ENCODE measurements at regions not wholly inside any gene's neighbourhood (a gene's known extent, or its start where the extent isn't known, plus 50 kb on each side); places are given as distances from the start of the nearest gene placed in this dataset.

- in situ Hi-C loops (cut with HindIII; ENCODE audit: low pct_ligation_motif_present, low pct_unique_long_range_greater_than_20kb, low sequenced_read_pairs): no loop called here
- no peak for DNase-seq
These were observed 2127.3 kb upstream of the WWC1 start for GRCh38 chr5:166163996-166164610.

- DNase-seq: peak; percentile 1
- in situ Hi-C loops (cut with HindIII; ENCODE audit: low pct_ligation_motif_present, low pct_unique_long_range_greater_than_20kb, low sequenced_read_pairs): no loop called here
These were observed 2125.8 kb upstream of the WWC1 start for GRCh38 chr5:166165596-166165995.

DNA sequence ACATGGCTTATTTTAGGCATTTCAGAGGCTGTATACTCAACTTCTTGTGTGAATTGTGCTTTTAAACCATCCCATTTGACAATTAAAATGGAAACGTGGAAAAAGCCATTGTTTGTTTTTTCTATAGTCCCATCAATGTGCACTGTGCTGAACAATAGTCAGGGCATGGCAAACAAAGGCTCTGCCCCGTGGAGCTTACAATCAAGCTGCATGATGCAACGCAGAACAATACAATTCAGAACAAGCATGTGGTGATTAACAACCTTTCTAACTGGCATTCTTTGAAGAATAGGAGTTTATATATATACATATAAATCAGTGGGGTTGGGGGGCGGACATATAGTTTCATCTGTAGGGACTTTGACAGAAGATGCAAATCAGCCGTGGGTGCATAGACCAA, 2125.4 kb upstream of the WWC1 start:
- no peak for DNase-seq
- in situ Hi-C loops (cut with HindIII; ENCODE audit: low pct_ligation_motif_present, low pct_unique_long_range_greater_than_20kb, low sequenced_read_pairs): no loop called here

DNA sequence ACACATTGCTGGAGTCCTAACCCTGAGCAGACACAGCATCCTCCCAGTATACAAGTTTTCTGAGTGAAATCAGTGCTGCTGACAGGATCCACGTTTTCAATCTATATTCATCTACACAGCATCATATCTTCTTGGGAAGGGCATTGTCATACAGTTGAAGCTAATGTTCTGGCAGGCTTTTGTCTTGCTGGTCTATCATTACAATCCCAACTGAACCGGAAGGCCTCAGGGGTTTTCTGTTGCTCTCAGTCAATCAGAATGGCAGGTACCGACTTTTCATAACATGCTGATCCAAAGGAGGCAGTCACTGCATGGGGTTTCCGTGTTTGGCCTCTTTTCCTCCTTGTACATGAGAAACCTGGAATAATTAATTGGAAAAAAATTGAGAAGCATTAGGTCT, 2118.8 kb upstream of the WWC1 start:
- in situ Hi-C loops (cut with HindIII; ENCODE audit: low pct_ligation_motif_present, low pct_unique_long_range_greater_than_20kb, low sequenced_read_pairs): no loop called here
- DNase-seq: no peak

DNA sequence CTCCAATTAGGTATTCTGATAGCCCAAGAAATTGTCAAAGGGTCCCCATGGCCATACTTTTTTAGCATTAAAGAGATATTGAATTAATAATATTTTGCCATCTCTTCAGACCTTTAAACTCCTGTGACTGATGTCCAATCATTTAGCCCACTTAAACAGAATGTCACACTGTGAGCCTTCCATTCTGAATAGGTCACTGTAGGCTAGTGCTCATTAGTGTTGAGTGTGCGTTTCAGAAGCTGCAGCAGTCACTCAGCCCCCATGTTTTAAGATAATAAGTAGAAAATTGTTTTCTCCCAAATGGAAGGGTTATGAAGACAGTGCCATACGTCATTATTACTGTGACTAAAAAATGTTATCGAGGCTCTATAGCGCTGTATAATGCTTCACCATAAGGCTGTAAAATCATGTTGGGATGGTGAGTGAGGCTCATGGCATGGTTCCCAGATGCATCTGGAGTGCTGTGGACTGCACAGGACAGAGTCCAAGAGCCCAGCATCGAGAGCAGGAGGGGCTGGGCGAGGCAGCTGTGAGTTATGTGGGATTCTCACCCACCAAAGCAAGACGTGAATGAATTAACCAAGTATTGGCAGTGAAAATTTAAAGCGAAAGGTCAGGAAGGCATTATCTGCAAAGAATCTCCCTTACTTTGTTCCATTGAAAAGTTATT, 2112.9 kb upstream of the WWC1 start:
- no peak for DNase-seq
- in situ Hi-C loops (cut with HindIII; ENCODE audit: low pct_ligation_motif_present, low pct_unique_long_range_greater_than_20kb, low sequenced_read_pairs): no loop called here

GRCh38 chr5:166185185-166185584, 2106.3 kb upstream of the WWC1 start:
- no peak for DNase-seq
- in situ Hi-C loops (cut with HindIII; ENCODE audit: low pct_ligation_motif_present, low pct_unique_long_range_greater_than_20kb, low sequenced_read_pairs): no loop called here

- in situ Hi-C loops (cut with HindIII; ENCODE audit: low pct_ligation_motif_present, low pct_unique_long_range_greater_than_20kb, low sequenced_read_pairs): no loop called here
- no peak for DNase-seq
These were observed 2102.7 kb upstream of the WWC1 start for GRCh38 chr5:166188501-166189325.

GRCh38 chr5:166192696-166193095, 2098.7 kb upstream of the WWC1 start:
- no peak for DNase-seq
- in situ Hi-C loops (cut with HindIII; ENCODE audit: low pct_ligation_motif_present, low pct_unique_long_range_greater_than_20kb, low sequenced_read_pairs): no loop called here

DNA sequence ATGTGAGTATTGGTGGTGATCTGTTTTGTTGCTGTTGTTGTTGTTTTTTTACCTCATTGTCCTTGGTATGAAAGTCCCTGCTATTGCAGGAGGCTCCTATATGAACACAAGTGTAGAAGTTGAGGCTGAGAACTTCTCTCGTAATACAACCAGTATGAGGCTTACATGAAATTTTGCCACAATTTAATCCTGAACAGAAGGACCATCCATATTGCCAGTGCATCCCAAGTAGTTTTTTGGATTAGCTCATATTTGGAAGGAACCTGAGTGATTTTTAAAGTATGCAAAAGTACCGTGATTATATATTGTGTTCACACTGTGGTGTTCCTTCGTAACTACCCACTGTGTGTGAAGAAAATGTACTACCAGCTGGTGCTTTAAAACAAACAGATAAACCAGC, 2095.5 kb upstream of the WWC1 start:
- in situ Hi-C loops (cut with HindIII; ENCODE audit: low pct_ligation_motif_present, low pct_unique_long_range_greater_than_20kb, low sequenced_read_pairs): no loop called here

DNA sequence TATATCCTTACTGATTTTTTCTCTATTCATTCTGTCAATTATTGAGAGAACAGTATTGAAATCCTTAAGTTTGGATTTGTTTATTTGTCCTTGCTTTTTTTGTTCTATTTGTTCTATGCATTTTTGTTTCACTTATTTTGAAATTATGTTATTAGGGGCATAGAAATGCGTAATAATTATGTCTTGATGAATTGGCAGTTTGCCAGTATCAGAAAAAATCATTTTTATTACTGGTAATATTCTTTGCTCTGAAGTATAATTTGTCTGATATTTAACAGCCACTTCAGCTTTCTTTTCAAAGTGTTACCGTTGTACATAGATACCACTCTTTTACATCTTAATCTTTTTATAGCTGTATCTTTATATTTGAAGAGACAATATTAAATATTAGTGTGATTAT, 2090.9 kb upstream of the WWC1 start:
- no peak for DNase-seq
- in situ Hi-C loops (cut with HindIII; ENCODE audit: low pct_ligation_motif_present, low pct_unique_long_range_greater_than_20kb, low sequenced_read_pairs): no loop called here

More for the DNA sequence above, 2095.5 kb upstream of the WWC1 start:
- no peak for DNase-seq

- in situ Hi-C loops (cut with HindIII; ENCODE audit: low pct_ligation_motif_present, low pct_unique_long_range_greater_than_20kb, low sequenced_read_pairs): no loop called here
- no peak for DNase-seq
These were observed 2079.8 kb upstream of the WWC1 start for GRCh38 chr5:166211640-166212039.

DNA sequence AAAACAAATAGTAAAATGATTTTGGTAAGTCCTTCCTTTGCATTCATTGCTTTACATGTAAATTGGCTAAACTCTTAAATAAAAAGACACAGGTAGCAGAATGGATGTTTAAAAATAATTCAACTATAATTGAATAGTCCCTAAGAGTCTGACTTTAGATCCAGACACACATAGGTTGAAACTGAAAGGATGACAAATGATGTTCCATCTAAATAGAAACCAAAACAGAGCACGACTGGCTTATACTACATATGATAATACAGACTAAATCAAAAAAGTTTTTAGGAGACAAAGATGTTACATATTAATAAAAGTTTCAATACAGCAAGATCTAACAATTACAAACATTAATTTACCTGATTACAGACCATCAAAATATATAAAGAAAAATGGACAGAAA, 2055.1 kb upstream of the WWC1 start:
- no peak for DNase-seq
- in situ Hi-C loops (cut with HindIII; ENCODE audit: low pct_ligation_motif_present, low pct_unique_long_range_greater_than_20kb, low sequenced_read_pairs): no loop called here

GRCh38 chr5:166240705-166241104, 2050.7 kb upstream of the WWC1 start:
- DNase-seq: no peak
- in situ Hi-C loops (cut with HindIII; ENCODE audit: low pct_ligation_motif_present, low pct_unique_long_range_greater_than_20kb, low sequenced_read_pairs): no loop called here

DNA sequence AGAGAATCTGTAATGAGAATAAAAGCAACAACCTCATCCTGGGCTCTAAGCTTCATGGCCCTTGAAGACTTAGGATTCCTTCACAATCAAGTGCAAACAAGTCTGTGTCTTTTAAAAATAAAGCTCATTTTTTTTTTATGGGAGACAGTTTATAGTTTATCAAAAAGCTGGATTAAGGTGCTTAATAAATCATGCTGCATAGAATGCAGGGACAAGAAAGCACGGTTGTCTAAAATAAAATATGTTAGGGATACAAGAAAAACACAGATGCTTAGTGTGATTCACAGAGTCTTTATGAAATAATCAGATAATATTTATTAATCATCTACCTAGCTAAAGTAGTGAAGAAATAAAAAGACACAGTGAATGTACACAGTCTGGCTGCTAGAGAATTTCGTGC, 2045.9 kb upstream of the WWC1 start:
- DNase-seq: no peak
- in situ Hi-C loops (cut with HindIII; ENCODE audit: low pct_ligation_motif_present, low pct_unique_long_range_greater_than_20kb, low sequenced_read_pairs): no loop called here

DNA sequence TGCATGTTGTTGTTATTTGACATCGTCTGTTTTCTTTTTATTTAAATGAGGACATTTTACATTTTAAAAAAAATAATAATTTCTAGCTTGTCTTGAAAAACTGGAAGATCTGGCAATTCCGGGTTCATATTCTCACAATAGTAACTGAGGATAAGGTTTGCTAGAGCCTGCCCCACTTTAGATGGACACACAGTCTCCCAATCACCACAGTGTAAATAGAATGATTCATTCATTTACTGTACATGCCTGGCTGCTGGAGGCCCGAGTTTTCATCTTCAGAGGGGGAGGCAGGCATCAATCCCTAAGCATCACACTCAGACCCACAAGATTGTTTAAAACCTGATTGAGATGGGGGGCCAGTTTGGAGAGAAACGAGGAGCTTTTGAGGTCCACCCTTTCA, 2039.7 kb upstream of the WWC1 start:
- in situ Hi-C loops (cut with HindIII; ENCODE audit: low pct_ligation_motif_present, low pct_unique_long_range_greater_than_20kb, low sequenced_read_pairs): no loop called here
- no peak for DNase-seq

- in situ Hi-C loops (cut with HindIII; ENCODE audit: low pct_ligation_motif_present, low pct_unique_long_range_greater_than_20kb, low sequenced_read_pairs): no loop called here
- no peak for DNase-seq
These were observed 2033.8 kb upstream of the WWC1 start for GRCh38 chr5:166257661-166258060.

DNA sequence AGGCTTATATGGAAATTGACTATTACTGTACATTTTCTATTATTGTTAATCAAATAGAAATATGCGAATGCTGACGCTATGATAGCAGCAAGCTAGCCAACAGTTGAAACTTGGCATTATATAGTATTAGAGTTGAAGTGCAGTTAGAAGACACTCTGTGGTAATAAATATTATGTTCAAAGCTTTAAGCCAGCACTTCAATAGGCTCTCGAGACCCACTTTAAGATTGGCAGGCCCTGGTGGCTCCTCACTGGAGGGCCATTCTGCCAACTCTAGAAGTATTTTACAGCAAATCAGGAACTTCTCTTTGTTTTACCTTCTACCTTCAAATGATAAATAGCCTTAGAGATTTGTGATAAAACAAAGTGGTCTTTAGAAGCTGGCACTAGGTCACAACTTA, 2029.0 kb upstream of the WWC1 start:
- DNase-seq: no peak
- in situ Hi-C loops (cut with HindIII; ENCODE audit: low pct_ligation_motif_present, low pct_unique_long_range_greater_than_20kb, low sequenced_read_pairs): no loop called here

DNA sequence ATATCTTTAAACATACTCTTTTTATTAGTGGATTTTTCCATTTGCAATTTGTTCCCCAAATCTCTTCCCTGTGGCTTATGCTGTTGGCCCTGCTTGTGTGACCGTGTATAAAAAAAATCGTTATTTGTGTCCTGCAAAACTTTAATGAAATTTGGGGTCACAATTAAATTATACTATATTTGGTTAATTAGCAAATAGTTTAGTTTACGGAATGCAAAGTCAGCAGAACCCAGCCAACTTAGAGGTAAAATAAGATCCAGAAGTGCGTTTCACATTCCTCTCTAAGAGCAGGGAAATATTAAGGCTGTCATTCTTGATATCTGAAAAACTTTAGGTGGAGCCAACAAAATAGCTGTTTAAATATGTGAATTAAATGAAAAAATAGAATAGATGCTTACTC, 2023.5 kb upstream of the WWC1 start:
- in situ Hi-C loops (cut with HindIII; ENCODE audit: low pct_ligation_motif_present, low pct_unique_long_range_greater_than_20kb, low sequenced_read_pairs): no loop called here

DNA sequence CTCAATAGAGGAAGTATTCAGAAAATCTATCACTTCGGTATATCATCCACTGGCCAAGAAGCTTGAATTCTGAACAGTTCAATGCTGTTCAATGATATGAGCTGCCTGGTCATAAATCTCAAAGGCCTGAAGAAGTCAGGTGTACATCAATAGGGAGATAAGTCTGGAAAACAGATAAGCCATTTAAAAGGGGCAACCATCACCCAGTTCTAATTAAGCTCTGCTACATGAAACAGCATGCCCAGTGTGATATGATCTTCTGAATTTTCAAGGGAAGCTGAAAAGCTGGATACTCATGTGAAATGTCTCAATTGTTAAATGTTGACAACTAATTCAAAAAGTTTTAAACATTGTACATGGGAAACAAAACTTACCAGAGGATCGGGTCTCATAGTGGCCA, 2020.7 kb upstream of the WWC1 start:
- in situ Hi-C loops (cut with HindIII; ENCODE audit: low pct_ligation_motif_present, low pct_unique_long_range_greater_than_20kb, low sequenced_read_pairs): no loop called here
- DNase-seq: no peak

More for the DNA sequence above, 2023.5 kb upstream of the WWC1 start:
- DNase-seq: no peak

DNA sequence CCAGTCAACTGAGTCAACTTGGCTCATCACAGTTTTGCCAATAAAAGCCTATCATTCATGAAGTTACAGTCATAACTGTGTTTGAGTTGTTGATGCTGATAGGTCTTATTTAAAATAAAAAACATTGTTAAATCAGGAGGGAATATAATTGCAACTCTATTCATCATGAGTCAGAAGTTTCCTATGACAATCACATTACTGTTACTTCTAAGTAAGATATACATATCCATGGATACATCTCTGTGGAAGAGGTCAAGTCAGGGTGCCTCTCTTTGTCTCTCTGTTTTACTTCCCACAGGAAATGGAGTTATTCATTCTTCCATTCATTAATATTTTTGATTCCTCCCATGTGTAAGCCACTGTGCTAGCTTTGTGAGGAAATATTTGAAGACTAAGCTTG, 2015.4 kb upstream of the WWC1 start:
- DNase-seq: no peak
- in situ Hi-C loops (cut with HindIII; ENCODE audit: low pct_ligation_motif_present, low pct_unique_long_range_greater_than_20kb, low sequenced_read_pairs): no loop called here
